GM12891 (cell line): ENCODE measurements at regions not wholly inside any gene's neighbourhood (a gene's known extent, or its start where the extent isn't known, plus 50 kb on each side); places are given as distances from the start of the nearest gene placed in this dataset.

Experiments
- DNase-seq: peaks from one replicate; pipeline ENCODE4 v3.0.0; 2011; ENCODE audit warnings: low spot score; ENCODE audit not compliant: insufficient read length
- FAIRE-seq: peaks from 2 replicates; lab custom pipeline; 2011; peaks lifted over from hg19 to GRCh38; lab: Jason Lieb, UNC
- PAX5 ChIP-seq: IDR thresholded peaks from 2 replicates; pipeline ENCODE4 v1.6.1; 2011; ENCODE audit warnings: low read length, moderate library complexity, mild to moderate bottlenecking; ENCODE audit not compliant: insufficient read depth, severe bottlenecking
- POLR2A ChIP-seq: IDR thresholded peaks from 2 replicates; pipeline ENCODE4 v1.6.1; 2011; ENCODE audit warnings: low read depth, low read length, control low read depth
- POLR2AphosphoS5 ChIP-seq: IDR thresholded peaks from 2 replicates; pipeline ENCODE4 v1.6.1; 2011; ENCODE audit warnings: low read depth, low read length, control low read depth
- POU2F2 ChIP-seq: IDR thresholded peaks from 2 replicates; pipeline ENCODE4 v1.6.1; 2011; ENCODE audit warnings: low read depth, mild to moderate bottlenecking, control low read depth, low read length, moderate library complexity
- SPI1 ChIP-seq: IDR thresholded peaks from 2 replicates; pipeline ENCODE4 v1.6.1; 2011; ENCODE audit warnings: low read depth, low read length, control low read depth
- TAF1 ChIP-seq: IDR thresholded peaks from 2 replicates; pipeline ENCODE4 v1.6.1; 2011; ENCODE audit warnings: low read depth, low read length, control low read depth

- no peak for TF ChIP-seq POLR2A
- no peak for TF ChIP-seq PAX5
- no peak for TF ChIP-seq POU2F2
- TF ChIP-seq TAF1, result no peak
- TF ChIP-seq SPI1, result no peak
- TF ChIP-seq POLR2AphosphoS5, result no peak
- no peak for FAIRE-seq
- DNase-seq, result no peak
Measured at GRCh38 chr20:43262341-43262740, 72.6 kb upstream of the PTPRT start.

- FAIRE-seq (no peak), DNase-seq (no peak)
- no peak for TF ChIP-seq POLR2A
- TF ChIP-seq TAF1, result no peak
- no peak for TF ChIP-seq POU2F2
- no peak for TF ChIP-seq POLR2AphosphoS5
- no peak for TF ChIP-seq PAX5
- no peak for TF ChIP-seq SPI1
Measured at GRCh38 chr20:43255877-43256276, 66.2 kb upstream of the PTPRT start.

- TF ChIP-seq TAF1 (no peak), POU2F2 (no peak), SPI1 (no peak)
- DNase-seq, result no peak
- no peak for FAIRE-seq
Measured at GRCh38 chr20:43252761-43253160, 63.1 kb upstream of the PTPRT start.

- TF ChIP-seq POLR2A, result no peak
- TF ChIP-seq POLR2AphosphoS5, result no peak
- TF ChIP-seq TAF1, result no peak
- TF ChIP-seq SPI1, result no peak
- TF ChIP-seq POU2F2, result no peak
- TF ChIP-seq PAX5, result no peak
- FAIRE-seq (no peak), DNase-seq (no peak)
Measured at GRCh38 chr20:43248341-43248740, 58.6 kb upstream of the PTPRT start.

- TF ChIP-seq TAF1 (no peak), SPI1 (no peak), POU2F2 (no peak), POLR2AphosphoS5 (no peak), PAX5 (no peak), POLR2A (no peak)
- no peak for DNase-seq
- FAIRE-seq, result no peak
Measured at GRCh38 chr20:43247361-43247760, 57.7 kb upstream of the PTPRT start.

- FAIRE-seq (no peak), DNase-seq (no peak)
- TF ChIP-seq POLR2AphosphoS5, result no peak
- no peak for TF ChIP-seq TAF1
Measured at GRCh38 chr20:43244647-43245046, 54.9 kb upstream of the PTPRT start.

- no peak for FAIRE-seq
- no peak for TF ChIP-seq POLR2A
- TF ChIP-seq PAX5, result no peak
- TF ChIP-seq SPI1, result no peak
- TF ChIP-seq POU2F2, result no peak
- TF ChIP-seq TAF1, result no peak
- no peak for TF ChIP-seq POLR2AphosphoS5
- DNase-seq, result no peak
Measured at GRCh38 chr20:43243672-43244269, 54.1 kb upstream of the PTPRT start.

- no peak for TF ChIP-seq POU2F2
- no peak for TF ChIP-seq POLR2A
- no peak for TF ChIP-seq SPI1
- DNase-seq (no peak), FAIRE-seq (no peak)
Measured at GRCh38 chr20:43241057-43241702, 51.5 kb upstream of the PTPRT start.
